NCI-H2196 treated with DMSO at 0.1 percent for 48 hours (cell line): ENCODE measurements at regions not wholly inside any gene's neighbourhood (a gene's known extent, or its start where the extent isn't known, plus 50 kb on each side); places are given as distances from the start of the nearest gene placed in this dataset.
A peak's percentile ranks its signal among the peaks of the same experiment; 100 is the strongest.

Experiments
- DNase-seq: peaks from one replicate; lab custom pipeline; 2025; ENCODE audit not compliant: unreplicated experiment; lab: John Stamatoyannopoulos, UW

GRCh38 chr1:112209493-112209892 is 186.5 kb upstream of the CTTNBP2NL start:
- DNase-seq: no peak

GRCh38 chr1:112219267-112219666 is 176.7 kb upstream of the CTTNBP2NL start:
- no peak for DNase-seq

- DNase-seq: no peak
Observed at GRCh38 chr1:112230232-112230631, 165.8 kb upstream of the CTTNBP2NL start.

GRCh38 chr1:112231331-112231730 is 164.7 kb upstream of the CTTNBP2NL start:
- DNase-seq: no peak

- DNase-seq: no peak
Observed at GRCh38 chr1:112232848-112233247, 163.2 kb upstream of the CTTNBP2NL start.

- DNase-seq: no peak
Observed at GRCh38 chr1:112234710-112235109, 161.3 kb upstream of the CTTNBP2NL start.

- no peak for DNase-seq
Observed at GRCh38 chr1:112237983-112238545, 157.9 kb upstream of the CTTNBP2NL start.

- DNase-seq: no peak
Observed at GRCh38 chr1:112239683-112240330, 156.2 kb upstream of the CTTNBP2NL start.

- DNase-seq: no peak
Observed at GRCh38 chr1:112242470-112242869, 153.5 kb upstream of the CTTNBP2NL start.

- DNase-seq: no peak
Observed at GRCh38 chr1:112244131-112244530, 151.9 kb upstream of the CTTNBP2NL start.

GRCh38 chr1:112245114-112245513 is 150.9 kb upstream of the CTTNBP2NL start:
- no peak for DNase-seq

- peak; percentile 65 for DNase-seq
Observed at GRCh38 chr1:112247036-112247597, 148.9 kb upstream of the CTTNBP2NL start.

- DNase-seq: peak; percentile 45
Observed at GRCh38 chr1:112247961-112248360, 148.1 kb upstream of the CTTNBP2NL start.

GRCh38 chr1:112250892-112251291 is 145.1 kb upstream of the CTTNBP2NL start:
- DNase-seq: no peak

GRCh38 chr1:112251766-112252506 is 144.1 kb upstream of the CTTNBP2NL start:
- no peak for DNase-seq

- no peak for DNase-seq
Observed at GRCh38 chr1:112253366-112253765, 142.6 kb upstream of the CTTNBP2NL start.

- no peak for DNase-seq
Observed at GRCh38 chr1:112255080-112255479, 140.9 kb upstream of the CTTNBP2NL start.

GRCh38 chr1:112256411-112256810 is 139.6 kb upstream of the CTTNBP2NL start:
- DNase-seq: no peak

- DNase-seq: no peak
Observed at GRCh38 chr1:112257043-112257835, 138.8 kb upstream of the CTTNBP2NL start.

- no peak for DNase-seq
Observed at GRCh38 chr1:112260699-112261098, 135.3 kb upstream of the CTTNBP2NL start.

- no peak for DNase-seq
Observed at GRCh38 chr1:112262316-112262715, 133.7 kb upstream of the CTTNBP2NL start.
